Iris pigment epithelial cell (primary cell): ENCODE measurements at regions not wholly inside any gene's neighbourhood (a gene's known extent, or its start where the extent isn't known, plus 50 kb on each side); places are given as distances from the start of the nearest gene placed in this dataset.
"Not testable (repeated sequence)": the region's sequence is repeated elsewhere in the genome, so short reads cannot be mapped to it uniquely, and the experiment has no call there.

Source experiments
- DNase-seq: peaks from one replicate; pipeline ENCODE4 v3.0.0-alpha.2; 2011; ENCODE audit warnings: low read depth

DNA sequence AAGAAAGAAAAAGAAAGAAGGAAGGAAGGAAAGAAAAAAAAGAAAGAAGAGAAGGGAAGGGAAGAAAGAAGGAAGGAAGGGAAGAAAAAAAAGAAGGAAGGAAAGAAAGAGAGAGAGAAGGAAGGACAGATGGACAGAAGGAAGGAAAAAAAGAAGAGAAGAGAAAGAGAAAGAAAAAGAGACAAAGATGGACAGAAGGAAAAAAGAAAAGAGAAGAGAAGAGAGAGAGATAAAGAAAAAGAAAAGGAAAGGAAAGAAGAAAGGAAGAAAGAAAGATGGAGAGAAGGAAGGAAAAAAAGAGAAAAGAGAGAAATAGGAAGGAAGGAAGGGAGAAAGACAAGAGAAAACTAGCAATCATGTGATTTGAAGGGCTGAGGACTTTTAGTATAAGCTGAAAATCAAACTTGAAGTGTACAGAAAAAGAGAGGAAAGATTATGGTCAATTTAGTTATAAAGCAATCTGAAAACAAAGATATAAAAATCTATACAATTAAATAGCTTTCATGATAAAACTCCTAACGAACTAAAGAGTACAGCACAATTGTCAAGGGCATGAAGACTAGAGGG lies 115.3 kb downstream of the LTN1 start:
- DNase-seq = no peak

- peak; percentile 11 for DNase-seq
Observed at GRCh38 chr21:28875078-28875477, 117.6 kb downstream of the LTN1 start.

- no peak for DNase-seq
Observed at GRCh38 chr21:28872218-28872617, 120.5 kb downstream of the LTN1 start.

- DNase-seq = no peak
Observed at GRCh38 chr21:28871388-28872010, 121.2 kb downstream of the LTN1 start.

DNA sequence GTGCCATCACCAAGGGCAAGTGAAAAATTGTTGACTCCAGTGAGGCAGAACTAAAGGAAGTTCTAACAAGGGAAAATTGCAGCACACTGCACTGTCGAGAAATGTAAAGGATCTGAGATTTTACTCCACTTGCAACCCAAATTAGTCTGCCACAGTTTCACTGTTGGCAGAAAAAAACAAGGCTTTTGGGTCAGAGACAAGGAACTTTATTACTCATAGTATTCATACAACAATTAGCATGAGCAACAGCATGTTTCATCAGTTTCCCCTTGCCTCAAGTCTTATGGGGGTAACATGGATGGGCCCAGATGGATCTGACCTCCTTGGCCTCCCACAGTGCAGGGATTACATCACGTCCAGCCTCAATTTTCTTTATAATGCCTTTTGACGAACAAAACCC lies 125.3 kb downstream of the LTN1 start:
- DNase-seq = no peak

GRCh38 chr21:28865488-28866186 lies 127.0 kb downstream of the LTN1 start:
- no peak for DNase-seq

DNA sequence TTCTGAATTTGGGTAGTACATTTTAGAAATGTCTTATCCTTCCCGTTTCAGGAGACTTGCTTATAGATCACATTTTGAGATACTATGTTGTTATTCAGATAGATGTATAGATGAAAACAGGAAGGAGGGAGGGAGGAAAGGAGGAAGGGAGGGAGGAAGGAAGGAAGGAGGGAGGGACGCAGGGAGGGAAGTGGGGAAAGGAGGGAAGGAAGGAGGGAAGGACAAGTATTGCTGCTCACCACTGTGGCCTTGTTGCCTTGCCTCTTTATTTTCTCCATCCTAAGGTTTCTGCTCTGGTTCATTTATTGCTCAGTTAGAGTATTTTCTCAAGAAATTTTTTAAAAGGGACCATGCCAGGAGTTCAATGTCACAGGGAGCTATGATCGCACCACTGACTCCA lies 134.3 kb downstream of the LTN1 start:
- DNase-seq = no peak

- DNase-seq = no peak
Observed at GRCh38 chr21:28857752-28858151, 134.9 kb downstream of the LTN1 start.

DNA sequence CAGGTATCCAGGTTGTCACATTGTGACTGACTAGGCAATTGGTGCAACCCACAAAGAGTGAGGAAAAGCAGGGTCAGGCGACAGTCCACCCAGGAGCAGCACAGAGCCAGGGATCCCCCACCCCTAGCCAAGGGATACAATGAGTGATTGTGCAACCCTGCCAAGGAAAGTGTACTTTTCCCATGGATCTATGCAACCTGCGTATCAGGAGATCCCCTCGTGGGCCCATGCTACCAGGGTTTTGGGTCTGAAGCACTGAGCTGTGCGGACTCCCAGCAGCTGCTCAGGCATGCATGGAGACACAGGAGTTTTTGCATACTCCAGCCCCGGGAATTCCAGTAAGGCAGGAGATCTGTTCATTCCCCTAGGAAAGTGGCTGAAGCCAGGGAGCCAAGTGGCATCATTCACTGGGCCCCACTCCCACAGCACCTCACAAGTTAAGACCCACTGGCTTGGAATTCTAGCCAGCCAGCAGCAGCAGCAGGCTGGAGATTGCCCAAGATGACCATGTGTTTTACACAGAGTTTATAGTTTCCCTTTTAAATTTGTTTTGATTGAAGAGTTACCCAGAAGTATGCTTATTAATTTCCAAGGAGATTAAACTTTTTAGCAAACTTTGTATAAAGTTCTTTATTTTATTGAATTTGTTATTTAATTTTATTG lies 136.0 kb downstream of the LTN1 start:
- DNase-seq = peak; percentile 7

GRCh38 chr21:28852706-28853105 lies 140.0 kb downstream of the LTN1 start:
- DNase-seq = no peak

DNA sequence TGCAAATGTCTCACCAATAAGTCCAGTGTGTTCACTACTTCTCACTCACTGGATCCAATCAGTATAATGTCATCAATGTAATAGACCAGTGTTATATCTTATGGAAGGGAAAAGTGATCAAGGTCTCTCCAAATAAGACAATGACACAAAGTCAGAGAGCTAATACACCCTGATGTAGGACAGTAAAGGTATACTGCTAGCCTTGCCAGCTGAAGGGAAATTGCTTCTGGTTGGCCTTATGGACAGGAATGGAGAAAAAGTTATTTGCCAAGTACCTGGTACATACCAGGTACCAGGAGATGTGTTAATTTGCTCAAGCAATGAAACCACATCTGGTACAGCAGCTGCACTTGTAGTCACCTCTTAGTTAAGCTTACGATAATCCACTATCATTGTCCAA lies 141.0 kb downstream of the LTN1 start:
- DNase-seq = no peak

DNA sequence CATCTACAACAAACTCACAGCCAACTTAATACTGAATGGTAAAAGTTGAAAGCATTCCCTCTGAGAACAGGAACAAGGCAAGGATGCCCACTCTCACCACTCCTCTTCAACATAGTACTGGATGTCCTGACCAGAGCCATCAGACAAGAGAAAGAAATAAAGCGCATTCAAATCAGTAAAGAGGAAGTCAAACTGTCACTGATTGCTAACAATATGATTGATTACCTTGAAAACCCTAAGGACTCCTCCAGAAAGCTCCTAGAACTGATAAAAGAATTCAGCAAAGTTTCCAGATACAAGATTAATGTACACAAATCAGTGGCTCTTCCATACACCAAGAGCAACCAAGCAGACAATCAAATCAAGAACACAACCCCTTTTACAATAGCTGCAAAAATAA lies 153.4 kb downstream of the LTN1 start:
- DNase-seq = not testable (repeated sequence)

DNA sequence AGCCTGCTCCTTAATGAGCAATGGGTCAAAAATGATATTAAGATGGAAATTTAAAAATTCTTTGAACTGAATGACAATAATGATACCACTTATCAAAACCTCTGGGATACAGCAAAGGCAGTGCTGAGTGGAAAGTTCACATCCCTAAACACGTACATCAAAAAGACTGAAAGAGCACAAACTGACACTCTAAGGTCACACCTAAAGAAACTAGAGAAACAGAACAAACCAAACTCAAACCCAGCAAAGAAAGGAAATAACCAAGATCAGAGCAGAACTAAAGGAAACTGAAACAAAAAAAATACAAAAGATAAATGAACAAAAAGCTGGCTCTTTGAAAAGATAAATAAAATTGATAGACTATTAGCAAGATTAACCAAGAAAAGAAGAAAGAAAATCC lies 155.3 kb downstream of the LTN1 start:
- not testable (repeated sequence) for DNase-seq

GRCh38 chr21:28836588-28836987 lies 156.1 kb downstream of the LTN1 start:
- not testable (repeated sequence) for DNase-seq

DNA sequence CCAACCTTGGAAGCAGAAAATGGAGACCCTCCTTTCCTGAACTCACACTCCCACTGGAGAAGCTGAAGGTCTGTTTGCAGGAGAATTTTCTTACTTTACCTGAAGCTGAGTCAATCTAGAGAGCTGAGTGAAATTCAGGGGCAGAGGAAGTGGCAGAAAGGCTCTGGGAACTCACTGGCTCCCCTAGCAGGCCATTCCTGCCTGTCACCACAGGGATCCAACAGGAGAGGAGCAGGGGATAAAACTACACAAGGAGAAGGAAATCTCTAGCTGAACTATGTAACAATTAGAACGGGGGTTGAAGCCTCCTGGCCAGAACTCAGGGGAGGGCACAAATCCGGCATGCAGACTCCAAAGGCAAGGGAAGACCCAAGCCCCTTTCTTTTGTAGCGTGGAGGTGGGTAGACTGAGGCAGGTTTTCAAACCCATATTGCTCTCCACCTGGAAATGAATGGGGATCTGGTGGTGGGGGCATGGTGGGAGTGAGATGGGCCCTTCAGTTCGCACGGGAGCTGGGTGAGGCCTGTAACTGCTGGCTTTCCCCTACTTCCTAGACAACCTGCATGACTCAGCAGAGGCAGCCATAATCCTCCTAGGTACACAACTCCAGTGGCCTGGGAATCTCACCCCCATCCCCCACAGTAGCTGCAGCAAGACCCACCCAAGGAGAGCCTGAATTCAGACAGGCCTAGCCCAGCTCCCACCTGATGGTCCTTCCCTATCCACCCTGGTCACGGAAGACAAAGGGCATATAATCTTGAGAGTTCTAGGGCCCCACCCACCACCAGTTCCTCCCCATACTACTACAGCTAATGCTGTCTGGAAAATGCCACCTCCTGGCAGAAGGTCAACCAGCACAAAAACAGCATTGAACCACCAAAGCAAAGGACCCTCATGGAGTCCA lies 158.1 kb downstream of the LTN1 start:
- no peak for DNase-seq

DNA sequence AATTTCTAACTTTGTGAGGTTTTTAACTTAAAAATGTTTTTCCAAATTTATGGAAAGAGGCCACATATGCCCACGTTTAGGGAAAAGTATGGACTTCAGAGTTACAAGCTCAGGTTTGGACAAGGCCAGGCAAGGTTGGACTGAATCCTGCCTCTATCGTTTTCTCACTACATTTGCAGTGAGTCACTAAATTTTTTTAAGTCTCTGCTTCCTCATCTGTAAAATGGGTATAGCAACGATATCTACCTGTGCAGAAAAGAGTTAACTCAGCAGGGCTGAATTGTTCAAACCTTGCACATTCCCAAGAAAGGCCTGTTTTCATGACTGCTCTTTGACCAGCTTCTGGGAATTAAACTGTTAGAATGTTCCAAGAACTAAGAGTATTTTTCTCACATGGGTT lies 159.1 kb downstream of the LTN1 start:
- no peak for DNase-seq

DNA sequence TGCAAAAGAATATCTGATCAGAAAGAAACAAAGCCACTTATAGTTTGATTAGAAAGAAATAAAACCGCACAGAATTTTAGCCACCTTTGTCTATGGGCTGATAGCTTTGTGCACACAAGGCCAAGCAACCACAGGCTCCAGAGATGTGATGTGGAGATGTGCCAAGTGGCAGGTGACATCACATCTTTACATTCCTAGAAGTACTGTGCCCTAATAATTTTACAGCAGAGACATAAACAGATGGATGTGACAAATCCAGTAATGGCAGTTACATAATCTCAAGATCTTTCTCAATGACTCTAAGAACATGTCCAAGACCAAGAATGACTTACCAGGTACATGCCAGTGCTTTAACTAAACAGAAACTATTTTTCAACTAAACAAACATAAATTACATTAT lies 159.5 kb downstream of the LTN1 start:
- no peak for DNase-seq

- DNase-seq = no peak
Observed at GRCh38 chr21:28832715-28833061, 160.0 kb downstream of the LTN1 start.

- peak; percentile 51 for DNase-seq
Observed at GRCh38 chr21:28832013-28832714, 160.5 kb downstream of the LTN1 start.

DNA sequence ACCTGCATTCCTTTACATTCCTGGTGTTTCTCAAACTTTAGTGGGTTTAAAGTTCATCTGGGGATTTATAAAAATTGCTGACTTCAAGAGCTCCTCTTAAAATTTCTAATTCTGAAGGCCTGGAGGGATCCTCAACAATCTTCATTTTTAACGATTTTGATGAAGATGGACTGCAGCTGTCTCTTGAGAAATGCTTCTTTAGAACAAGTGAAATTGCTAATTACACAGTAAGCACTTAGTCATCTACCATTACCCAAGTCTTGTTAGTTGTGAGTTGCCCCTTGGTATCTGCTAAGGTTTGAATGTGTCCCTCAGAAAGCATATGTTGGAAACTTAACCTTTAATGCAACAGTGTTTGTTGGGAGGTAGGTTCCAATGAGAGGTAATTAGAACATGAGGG lies 163.7 kb downstream of the LTN1 start:
- DNase-seq = no peak

- no peak for DNase-seq
Observed at GRCh38 chr21:28828021-28828420, 164.7 kb downstream of the LTN1 start.

DNA sequence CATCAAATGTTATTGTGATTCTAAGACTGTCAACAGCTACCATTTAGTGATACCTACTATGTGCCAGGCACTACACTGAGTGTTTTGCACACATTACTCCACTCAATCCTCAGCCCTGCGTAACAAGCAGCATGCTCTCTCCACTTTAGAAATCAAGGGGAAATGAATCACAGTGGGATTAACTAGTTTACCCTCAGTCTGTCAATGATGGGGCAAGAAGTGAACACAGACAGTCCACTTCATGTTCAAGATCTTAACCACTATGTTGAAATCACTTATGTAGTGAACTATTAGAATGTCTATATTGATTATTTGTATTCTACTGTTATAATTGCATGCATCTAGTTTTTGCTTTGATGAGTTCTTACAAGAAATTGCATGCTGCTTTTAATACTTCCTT lies 165.3 kb downstream of the LTN1 start:
- peak; percentile 93 for DNase-seq
